GM12891 (cell line): ENCODE measurements at regions not wholly inside any gene's neighbourhood (a gene's known extent, or its start where the extent isn't known, plus 50 kb on each side); places are given as distances from the start of the nearest gene placed in this dataset.

Source experiments
- POLR2A ChIP-seq: IDR thresholded peaks from 2 replicates; pipeline ENCODE4 v1.6.1; 2011; ENCODE audit warnings: low read depth, low read length, control low read depth
- POLR2AphosphoS5 ChIP-seq: IDR thresholded peaks from 2 replicates; pipeline ENCODE4 v1.6.1; 2011; ENCODE audit warnings: low read depth, low read length, control low read depth
- SPI1 ChIP-seq: IDR thresholded peaks from 2 replicates; pipeline ENCODE4 v1.6.1; 2011; ENCODE audit warnings: low read depth, low read length, control low read depth
- TAF1 ChIP-seq: IDR thresholded peaks from 2 replicates; pipeline ENCODE4 v1.6.1; 2011; ENCODE audit warnings: low read depth, low read length, control low read depth

- no peak for TF ChIP-seq POLR2AphosphoS5
- no peak for TF ChIP-seq POLR2A
- no peak for TF ChIP-seq TAF1
- TF ChIP-seq SPI1: no peak
Observed at GRCh38 chr3:80278056-80278455, 510.3 kb upstream of the ROBO1 start.
